Astrocyte (in vitro differentiated cells and primary cell): ENCODE measurements at regions not wholly inside any gene's neighbourhood (a gene's known extent, or its start where the extent isn't known, plus 50 kb on each side); places are given as distances from the start of the nearest gene placed in this dataset.

Experiments used
- EZH2 ChIP-seq: IDR thresholded peaks from 2 replicates; pipeline ENCODE4 v1.6.1; 2012; ENCODE audit warnings: mild to moderate bottlenecking, low read length, inconsistent platforms; ENCODE audit not compliant: insufficient read depth
- TF ChIP-seq, protein P1 (sequence below): IDR thresholded peaks from 2 replicates; pipeline ENCODE4 v1.5.1; 2011; ENCODE audit warnings: low read depth, mild to moderate bottlenecking, inconsistent platforms, low read length, moderate library complexity; ENCODE audit not compliant: insufficient read depth

DNA sequence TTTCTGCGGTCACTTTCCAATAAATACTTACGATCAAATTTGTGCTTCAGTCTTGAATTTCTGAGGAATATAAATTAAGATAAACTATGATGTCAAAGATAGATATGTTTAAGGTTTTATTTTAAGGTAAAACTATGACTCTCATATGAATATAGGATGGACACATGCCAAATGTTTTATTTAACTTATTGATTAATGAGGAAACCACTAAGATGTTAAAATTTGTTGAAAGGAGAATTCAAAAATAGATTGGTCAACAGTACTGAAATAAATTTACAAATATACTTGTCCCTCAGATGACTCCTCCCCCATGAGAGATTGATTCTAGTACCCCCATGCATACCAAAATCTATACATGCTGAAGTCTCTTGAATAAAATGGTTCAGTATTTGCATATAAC is 319.7 kb upstream of the KCNH8 start:
- TF ChIP-seq, protein P1, sequence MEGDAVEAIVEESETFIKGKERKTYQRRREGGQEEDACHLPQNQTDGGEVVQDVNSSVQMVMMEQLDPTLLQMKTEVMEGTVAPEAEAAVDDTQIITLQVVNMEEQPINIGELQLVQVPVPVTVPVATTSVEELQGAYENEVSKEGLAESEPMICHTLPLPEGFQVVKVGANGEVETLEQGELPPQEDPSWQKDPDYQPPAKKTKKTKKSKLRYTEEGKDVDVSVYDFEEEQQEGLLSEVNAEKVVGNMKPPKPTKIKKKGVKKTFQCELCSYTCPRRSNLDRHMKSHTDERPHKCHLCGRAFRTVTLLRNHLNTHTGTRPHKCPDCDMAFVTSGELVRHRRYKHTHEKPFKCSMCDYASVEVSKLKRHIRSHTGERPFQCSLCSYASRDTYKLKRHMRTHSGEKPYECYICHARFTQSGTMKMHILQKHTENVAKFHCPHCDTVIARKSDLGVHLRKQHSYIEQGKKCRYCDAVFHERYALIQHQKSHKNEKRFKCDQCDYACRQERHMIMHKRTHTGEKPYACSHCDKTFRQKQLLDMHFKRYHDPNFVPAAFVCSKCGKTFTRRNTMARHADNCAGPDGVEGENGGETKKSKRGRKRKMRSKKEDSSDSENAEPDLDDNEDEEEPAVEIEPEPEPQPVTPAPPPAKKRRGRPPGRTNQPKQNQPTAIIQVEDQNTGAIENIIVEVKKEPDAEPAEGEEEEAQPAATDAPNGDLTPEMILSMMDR, result no peak
- no peak for TF ChIP-seq EZH2
